K562 (cell line): ENCODE measurements at regions not wholly inside any gene's neighbourhood (a gene's known extent, or its start where the extent isn't known, plus 50 kb on each side); places are given as distances from the start of the nearest gene placed in this dataset.

Source experiments
- ATAC-seq: fragments of 200-7000 bp; cut with Tn5 transposase; 3 replicates; pipeline ENCODE4 v1.9.1; 2020; ENCODE audit warnings: moderate library complexity
- BruUV-seq: library from RNA; stranded (reverse); fragments of 400-500 nt; replicated peaks from 2 replicates; lab custom pipeline; 2021; lab: Mats Ljungman, UMichigan
- CTCF ChIA-PET: fragments of 300-600 bp; formaldehyde crosslinking; extraction: SDS; loops from one replicate; lab custom pipeline; 2021; ENCODE audit warnings: low intra/inter-chr PET ratio; lab: Yijun Ruan, JAX
- POLR2A ChIA-PET: fragments of 300-600, 350-650 bp; sonication (Branson Sonifier 250); formaldehyde crosslinking; extraction: SDS; loops from one replicate; lab custom pipeline; 2021; ENCODE audit warnings: antibody characterized with exemption, inconsistent platforms; lab: Yijun Ruan, JAX
- DNase-seq, 4 experiments: peaks; one replicate each; pipeline versions ENCODE4 v3.0.0 to v3.0.0-alpha.2; 2011 to 2018; ENCODE audit warnings: low spot score in 3 of 4, mixed read lengths in 3 of 4; ENCODE audit errors: extremely low read depth in 1 of 4
- FAIRE-seq: peaks from 2 replicates; lab custom pipeline; 2011; peaks lifted over from hg19 to GRCh38; lab: Jason Lieb, UNC
- H2AFZ ChIP-seq: 2 replicates; pipeline ENCODE4 v1.6.0; 2011; ENCODE audit warnings: low read depth, low read length, control low read depth, inconsistent platforms
- H3K27ac ChIP-seq: fragments of 200-600 bp; 3 replicates; pipeline ENCODE4 v1.8.0; 2011; ENCODE audit warnings: low read depth, mild to moderate bottlenecking, control low read depth, inconsistent platforms, low read length, moderate library complexity, mixed read lengths; ENCODE audit errors: extremely low read depth
- H3K27me3 ChIP-seq, 2 experiments: fragments of 300-600 bp in 1 of 2; 2 replicates in 1 of 2; 3 replicates in 1 of 2; pipeline versions ENCODE4 v1.6.0 to v1.8.0; 2011; ENCODE audit warnings: inconsistent platforms in 2 of 2, low read length in 2 of 2, mild to moderate bottlenecking in 1 of 2, mixed read lengths in 1 of 2, moderate library complexity in 1 of 2; ENCODE audit not compliant: control insufficient read depth in 2 of 2, insufficient read depth in 2 of 2
- H3K36me3 ChIP-seq: fragments of 300-600 bp; 3 replicates; pipeline ENCODE4 v1.8.0; 2011; ENCODE audit warnings: mild to moderate bottlenecking, low read length, inconsistent platforms; ENCODE audit not compliant: control insufficient read depth, insufficient read depth
- H3K4me1 ChIP-seq, 2 experiments: fragments of 200-600 bp in 1 of 2; replicated peaks in 1 of 2; 2 replicates in 1 of 2; 3 replicates in 1 of 2; pipeline versions ENCODE4 v1.5.1 to v1.8.0; 2011; ENCODE audit warnings: inconsistent platforms in 2 of 2, low read length in 2 of 2, mild to moderate bottlenecking in 1 of 2, mixed read lengths in 1 of 2, moderate library complexity in 1 of 2; ENCODE audit not compliant: control insufficient read depth in 2 of 2, insufficient read depth in 2 of 2
- H3K4me2 ChIP-seq: 2 replicates; pipeline ENCODE4 v1.6.1; 2011; ENCODE audit warnings: low read length, control low read depth, inconsistent platforms, mixed read lengths; ENCODE audit not compliant: insufficient read depth
- H3K4me3 ChIP-seq: fragments of 200-600 bp; sonication (generic), shearing (Covaris generic); 2 replicates; pipeline ENCODE4 v1.5.1; 2016; ENCODE audit warnings: control low read depth, inconsistent platforms
- H3K79me2 ChIP-seq: fragments of 200-600 bp; 3 replicates; pipeline ENCODE4 v1.8.0; 2011; ENCODE audit warnings: low read length, inconsistent platforms; ENCODE audit not compliant: control insufficient read depth, insufficient read depth
- H3K9ac ChIP-seq, 2 experiments: 2 replicates each; pipeline versions ENCODE4 v1.6.0 to v1.6.1; 2011; ENCODE audit warnings: low read depth in 2 of 2, low read length in 2 of 2, control low read depth in 1 of 2, inconsistent platforms in 1 of 2, mild to moderate bottlenecking in 1 of 2, mixed read lengths in 1 of 2; ENCODE audit not compliant: insufficient read depth in 1 of 2
- H3K9me1 ChIP-seq: one replicate; pipeline ENCODE4 v1.6.0; 2011; ENCODE audit warnings: inconsistent platforms, mild to moderate bottlenecking, low read length, moderate library complexity; ENCODE audit not compliant: control insufficient read depth, insufficient read depth
- H3K9me3 ChIP-seq: replicated peaks from 2 replicates; pipeline ENCODE4 v1.5.1; 2011; ENCODE audit warnings: low read depth, low read length, inconsistent platforms; ENCODE audit not compliant: control insufficient read depth, insufficient read depth
- H4K20me1 ChIP-seq: replicated peaks from 2 replicates; pipeline ENCODE4 v1.6.1; 2011; ENCODE audit warnings: low read length, inconsistent platforms, mixed read lengths; ENCODE audit not compliant: control insufficient read depth, insufficient read depth
- EHMT2 ChIP-seq: fragments of 450-650 bp; IDR thresholded peaks from 2 replicates; pipeline ENCODE4 v1.6.1; 2018; ENCODE audit warnings: antibody characterized with exemption
- POLR3A ChIP-seq: IDR thresholded peaks from 2 replicates; pipeline ENCODE4 v1.6.1; 2011; ENCODE audit warnings: borderline replicate concordance, mild to moderate bottlenecking, moderate library complexity; ENCODE audit not compliant: insufficient read length, insufficient read depth; ENCODE audit errors: extremely low read depth
- PRPF4 ChIP-seq: fragments of 200-400 bp; formaldehyde crosslinking; IDR thresholded peaks from one replicate; pipeline ENCODE4 v1.6.1; 2017; ENCODE audit warnings: low read length, low read depth, mild to moderate bottlenecking; ENCODE audit not compliant: insufficient read depth, poor library complexity, severe bottlenecking
- RBM15 ChIP-seq: fragments of 200-400 bp; formaldehyde crosslinking; IDR thresholded peaks from 2 replicates; pipeline ENCODE4 v1.6.1; 2018; ENCODE audit warnings: mild to moderate bottlenecking, low read length, moderate library complexity; ENCODE audit not compliant: insufficient read depth
- ZNF431 ChIP-seq: sonication (generic); formaldehyde crosslinking; IDR thresholded peaks from 2 replicates; pipeline ENCODE4 v1.8.0; 2022; ENCODE audit warnings: mild to moderate bottlenecking, missing genetic modification reagents
- WGBS: fragments of 100-300 bp; shearing (Covaris generic); methylation state at CpG from one replicate; pipeline ENCODE4 v1.1.6; 2016; ENCODE audit warnings: low coverage, mixed read lengths; ENCODE audit not compliant: insufficient coverage; ENCODE audit errors: missing lambda C conversion rate; 5-methylcytosine and 5-hydroxymethylcytosine counted together
- in situ Hi-C: fragments of 300-500 bp; cut with MboI; formaldehyde crosslinking; loops from 4 replicates; pipeline ENCODE4 v1.15.0; 2018; ENCODE audit warnings: inconsistent platforms, mixed read lengths
- intact Hi-C: fragments of 100-400 bp; cut with micrococcal nuclease; formaldehyde crosslinking; loops from 2 replicates; pipeline ENCODE4 v1.14.2; 2022
- TF ChIP-seq, protein P1 (sequence below): fragments of 450-650 bp; IDR thresholded peaks from 2 replicates; pipeline ENCODE4 v1.6.1; 2016; ENCODE audit warnings: antibody characterized with exemption

DNA sequence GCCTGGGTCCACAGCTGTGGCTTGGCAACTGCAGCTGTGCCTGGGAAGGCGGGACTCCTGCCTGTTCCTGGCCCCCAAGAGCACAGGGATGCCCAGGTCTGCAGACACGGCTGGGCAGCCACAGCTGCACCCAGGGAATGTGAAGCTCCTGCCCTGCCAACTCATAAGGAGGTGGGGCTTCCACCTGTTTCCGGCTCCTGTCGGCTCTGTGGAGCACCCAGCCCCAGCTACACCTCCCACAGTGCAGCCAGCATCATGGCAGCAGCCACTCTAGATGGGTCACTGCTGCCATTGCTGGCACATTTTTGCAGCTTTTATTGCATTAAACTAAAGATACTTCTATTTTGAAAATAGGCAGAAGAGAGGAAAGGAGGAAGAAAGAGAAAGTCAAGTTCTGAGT is 207.9 kb downstream of the SAMD5 start:
- peaks cover 3% of the 10 kb centered on the region; the same call in 1 of the 3 replicates for H3K36me3 ChIP-seq
- 68% methylated on average over 4 of the region's 4 CpGs for WGBS
- ATAC-seq, result no peak

DNA sequence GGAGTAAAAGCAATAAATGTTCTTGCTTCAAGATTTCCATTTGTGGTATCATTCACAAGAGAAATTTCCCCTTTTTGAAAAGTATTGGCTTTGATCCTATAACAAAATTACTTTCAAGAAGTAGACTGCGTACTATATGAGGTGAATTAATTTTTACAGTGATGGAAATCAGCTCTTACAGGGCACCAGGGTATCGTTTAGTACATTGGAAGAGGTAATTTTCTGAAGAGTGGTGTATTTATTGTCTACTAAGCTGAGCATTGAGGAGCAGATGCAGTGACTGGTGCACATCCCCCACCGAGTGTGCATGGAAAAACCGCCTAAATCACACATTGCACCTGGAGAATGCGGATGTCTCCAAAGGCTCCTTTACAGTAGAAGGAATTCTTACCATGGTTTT is 209.5 kb downstream of the SAMD5 start:
- Histone ChIP-seq H4K20me1 (no peaks in the 10 kb centered on the region), H3K27me3 (no peaks in the 10 kb centered on the region), H3K4me3 (no peak overlapping the region), H3K9me3 (peaks cover 2% of the 10 kb centered on the region), H3K9me1 (no peaks in the 10 kb centered on the region), H3K4me2 (no peak overlapping the region), H3K36me3 (peaks cover 3% of the 10 kb centered on the region; the same call in 1 of the 3 replicates), H3K4me1 (peaks cover 0 to 6% of the 10 kb centered on the region in 2 experiments; a peak in 3 of 5 replicates), H3K9ac (no peak overlapping the region), H3K79me2 (peaks cover 12% of the 10 kb centered on the region; the same call in 1 of the 3 replicates), H2AFZ (no peak overlapping the region), H3K27ac (no peak overlapping the region)
- DNase-seq (no peak), ATAC-seq (no peak), FAIRE-seq (no peak)
- 68% methylated on average over 5 of the region's 5 CpGs for WGBS
- in situ Hi-C loops, result no loop called here
- ChIA-PET CTCF (no interaction called here), POLR2A (interaction anchor here (1.3 to 2.0 kb wide), 2 partner anchors 8 to 20 kb away, joined by 4 read pairs; no protein-coding TSS in a partner anchor)
- intact Hi-C loops, result no loop called here
- no TSS peak for BruUV-seq
- TF ChIP-seq POLR3A (no peak), EHMT2 (no peak), ZNF431 (CRISPR knock-in tag) (no peak), PRPF4 (no peak)
- TF ChIP-seq, protein P1, sequence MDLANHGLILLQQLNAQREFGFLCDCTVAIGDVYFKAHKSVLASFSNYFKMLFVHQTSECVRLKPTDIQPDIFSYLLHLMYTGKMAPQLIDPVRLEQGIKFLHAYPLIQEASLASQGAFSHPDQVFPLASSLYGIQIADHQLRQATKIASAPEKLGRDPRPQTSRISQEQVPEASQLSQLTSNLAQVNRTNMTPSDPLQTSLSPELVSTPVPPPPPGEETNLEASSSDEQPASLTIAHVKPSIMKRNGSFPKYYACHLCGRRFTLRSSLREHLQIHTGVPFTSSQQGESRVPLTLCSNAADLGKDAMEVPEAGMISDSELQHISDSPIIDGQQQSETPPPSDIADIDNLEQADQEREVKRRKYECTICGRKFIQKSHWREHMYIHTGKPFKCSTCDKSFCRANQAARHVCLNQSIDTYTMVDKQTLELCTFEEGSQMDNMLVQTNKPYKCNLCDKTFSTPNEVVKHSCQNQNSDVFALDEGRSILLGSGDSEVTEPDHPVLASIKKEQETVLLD, result no peak
- TF ChIP-seq, all 486 proteins: peak for 0

More for the DNA sequence above, 207.9 kb downstream of the SAMD5 start:
- Histone ChIP-seq H4K20me1 (no peaks in the 10 kb centered on the region), H3K4me3 (no peak overlapping the region), H3K27me3 (no peaks in the 10 kb centered on the region), H3K9me3 (peaks cover 2% of the 10 kb centered on the region), H3K9ac (no peak overlapping the region), H3K9me1 (no peaks in the 10 kb centered on the region), H3K4me2 (no peak overlapping the region), H3K27ac (no peak overlapping the region), H2AFZ (no peak overlapping the region), H3K4me1 (peaks cover 6 to 7% of the 10 kb centered on the region in 2 experiments; a peak in 3 of 5 replicates), H3K79me2 (peaks cover 17% of the 10 kb centered on the region; the same call in 2 of the 3 replicates)
- POLR2A ChIA-PET, result interaction anchor here (0.8 to 2.0 kb wide), 5 partner anchors 9 to 24 kb away, joined by 3 to 5 read pairs (median 4); no protein-coding TSS in a partner anchor
- in situ Hi-C loops, result no loop called here
- intact Hi-C loops, result no loop called here
- TF ChIP-seq RBM15, result no peak
- CTCF ChIA-PET, result no interaction called here
- FAIRE-seq (no peak), DNase-seq (no peak)
- no TSS peak for BruUV-seq
